Putamen (tissue), 1 donor: ENCODE measurements at regions not wholly inside any gene's neighbourhood (a gene's known extent, or its start where the extent isn't known, plus 50 kb on each side); places are given as distances from the start of the nearest gene placed in this dataset.

Experiments used
- DNase-seq: peaks from one replicate; pipeline ENCODE4 v3.0.0-alpha.2; 2016; ENCODE audit warnings: low spot score

- DNase-seq = no peak
These were observed 151.8 kb upstream of the PTPRM start for GRCh38 chr18:7415081-7415894.

- DNase-seq = no peak
These were observed 149.4 kb upstream of the PTPRM start for GRCh38 chr18:7417727-7418126.

DNA sequence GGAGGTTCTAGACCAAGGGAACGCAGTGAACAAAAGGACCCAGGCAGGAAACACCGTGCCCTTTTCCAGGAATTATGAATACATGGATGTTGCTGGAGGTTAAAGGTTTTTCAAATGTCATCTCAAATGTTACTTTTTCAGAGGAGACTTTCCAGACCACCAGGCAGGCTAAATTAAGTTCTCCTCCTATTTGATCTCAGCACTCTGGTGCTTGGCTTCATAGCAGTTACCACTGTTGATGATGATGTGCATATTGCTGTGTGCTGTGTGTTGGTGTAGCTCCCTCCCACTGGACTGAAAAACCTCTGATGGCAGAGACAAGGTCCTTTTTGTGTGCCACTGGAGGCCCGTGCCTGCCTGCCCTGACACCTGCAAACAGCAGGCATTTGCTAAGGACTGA, 137.3 kb upstream of the PTPRM start:
- DNase-seq = no peak

DNA sequence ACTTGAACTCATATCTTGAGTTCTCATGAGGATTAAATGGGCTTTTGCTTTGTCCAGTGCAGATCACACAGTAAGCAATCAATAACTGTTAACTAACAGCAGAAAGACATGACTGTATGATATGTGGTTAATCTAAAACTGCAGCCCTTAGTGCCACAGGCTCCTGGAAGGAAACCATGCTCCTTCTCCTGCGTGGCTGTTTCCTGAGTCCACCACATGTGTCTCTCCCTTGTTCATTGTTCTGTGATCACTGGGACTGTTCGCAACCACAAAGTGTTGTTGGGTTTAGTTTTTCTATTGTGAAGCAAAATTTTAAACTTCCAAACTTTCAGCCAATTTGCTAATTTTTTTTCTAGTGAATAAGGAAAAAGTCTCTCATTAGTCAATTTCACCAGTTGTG, 130.9 kb upstream of the PTPRM start:
- DNase-seq = no peak

GRCh38 chr18:7437870-7438269, 129.2 kb upstream of the PTPRM start:
- DNase-seq = no peak

- no peak for DNase-seq
These were observed 128.5 kb upstream of the PTPRM start for GRCh38 chr18:7438646-7439045.

GRCh38 chr18:7447318-7448028, 119.6 kb upstream of the PTPRM start:
- DNase-seq = no peak

- no peak for DNase-seq
These were observed 114.8 kb upstream of the PTPRM start for GRCh38 chr18:7452331-7452730.

GRCh38 chr18:7454429-7454828, 112.7 kb upstream of the PTPRM start:
- no peak for DNase-seq

GRCh38 chr18:7456376-7456775, 110.7 kb upstream of the PTPRM start:
- no peak for DNase-seq

- no peak for DNase-seq
These were observed 109.9 kb upstream of the PTPRM start for GRCh38 chr18:7457262-7457661.

DNA sequence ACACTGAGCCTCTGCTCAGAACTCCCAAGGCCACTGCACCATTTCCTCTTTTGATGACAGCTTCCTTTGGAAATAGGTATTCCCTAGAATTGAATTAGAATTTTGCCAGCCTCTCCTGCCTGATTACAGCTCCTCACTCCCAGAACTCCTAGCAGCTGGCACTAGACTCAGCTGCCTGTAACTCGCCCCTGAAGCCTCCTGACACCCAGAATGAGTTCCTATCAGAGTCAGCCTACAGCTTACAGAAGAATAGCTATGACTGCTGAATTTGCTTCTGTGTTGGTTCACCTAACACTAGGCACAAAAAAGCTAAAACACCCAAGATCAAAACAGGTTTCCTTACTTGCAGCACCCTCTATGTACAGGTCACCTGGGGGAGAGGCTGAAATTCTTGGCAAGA, 108.2 kb upstream of the PTPRM start:
- no peak for DNase-seq

- peak; percentile 47 for DNase-seq
These were observed 107.0 kb upstream of the PTPRM start for GRCh38 chr18:7459851-7460770.

DNA sequence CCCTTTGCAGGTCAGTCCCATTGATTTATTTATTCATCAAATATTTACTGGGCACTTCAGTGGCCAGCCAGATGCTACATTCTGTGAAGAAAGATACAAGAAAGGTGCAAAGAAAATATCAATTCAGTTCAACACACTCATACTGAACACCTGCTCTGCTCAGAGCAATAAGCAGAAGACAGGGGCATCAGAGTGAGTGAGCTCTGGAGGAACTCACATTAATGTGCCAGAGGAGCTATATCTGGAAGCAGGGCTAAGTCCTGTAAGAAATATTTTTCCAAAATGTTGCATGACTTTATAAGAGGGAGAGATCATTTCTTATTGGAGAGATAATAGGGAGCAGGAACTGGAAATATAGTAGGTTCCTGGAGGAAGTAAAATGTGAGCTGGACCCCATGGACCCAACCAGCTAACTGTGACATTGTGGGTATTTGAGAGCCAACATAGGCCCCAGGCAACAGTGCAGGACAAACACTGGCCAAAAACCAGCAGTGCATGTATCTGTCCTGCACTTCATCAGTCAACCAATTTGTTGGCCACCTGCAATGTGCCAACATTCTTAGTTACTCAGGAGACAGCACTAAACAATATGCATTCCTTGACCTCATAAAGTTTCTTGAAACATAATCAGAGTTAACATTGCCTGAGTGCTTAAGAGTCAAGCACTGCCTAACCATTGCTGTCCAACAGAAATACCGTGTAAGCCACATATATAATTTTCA, 102.7 kb upstream of the PTPRM start:
- DNase-seq = no peak

- no peak for DNase-seq
These were observed 100.9 kb upstream of the PTPRM start for GRCh38 chr18:7466190-7466589.

- DNase-seq = no peak
These were observed 99.2 kb upstream of the PTPRM start for GRCh38 chr18:7467708-7468466.

DNA sequence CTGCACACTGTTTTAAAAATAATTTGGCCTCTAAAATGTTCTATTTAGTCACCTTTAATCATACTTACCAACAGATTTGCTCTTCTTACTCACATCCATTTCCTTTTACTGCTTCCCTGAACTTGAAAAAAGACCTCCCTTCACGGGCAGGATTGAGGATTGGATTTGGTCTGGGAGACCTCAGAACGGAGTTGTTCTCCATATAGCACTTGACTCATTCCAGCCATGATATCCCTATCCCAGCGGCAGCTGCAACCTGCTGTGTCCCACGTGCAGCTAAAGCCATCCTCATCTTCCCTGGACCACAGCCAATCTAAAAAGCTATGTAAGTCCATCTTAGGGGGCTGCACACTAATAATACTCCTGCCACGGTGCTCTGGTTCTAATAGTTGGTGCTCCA, 97.0 kb upstream of the PTPRM start:
- no peak for DNase-seq

GRCh38 chr18:7470503-7470902, 96.6 kb upstream of the PTPRM start:
- no peak for DNase-seq

GRCh38 chr18:7476386-7476785, 90.7 kb upstream of the PTPRM start:
- DNase-seq = no peak

DNA sequence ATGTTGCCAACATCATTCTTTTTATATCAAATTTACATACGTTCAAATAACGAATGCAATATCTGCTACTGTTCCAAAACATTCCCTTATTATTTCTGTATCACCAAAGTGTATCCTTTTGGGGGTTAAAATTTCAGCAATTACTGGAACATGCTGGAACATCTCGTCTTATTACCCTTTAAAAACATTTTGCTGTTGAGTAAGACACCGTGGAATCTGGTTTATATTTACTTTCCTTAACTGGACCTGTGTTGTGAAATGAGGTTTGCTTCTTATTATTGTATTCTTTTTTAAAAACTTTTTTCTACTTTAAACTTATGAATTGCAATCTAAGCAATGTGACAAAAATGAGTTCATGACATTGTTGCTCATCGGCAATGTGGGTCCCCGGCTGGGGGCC, 87.4 kb upstream of the PTPRM start:
- no peak for DNase-seq

- DNase-seq = no peak
These were observed 86.2 kb upstream of the PTPRM start for GRCh38 chr18:7480879-7481278.
